CD14-positive monocyte (primary cell): ENCODE measurements at regions not wholly inside any gene's neighbourhood (a gene's known extent, or its start where the extent isn't known, plus 50 kb on each side); places are given as distances from the start of the nearest gene placed in this dataset.

ENCODE experiments used
- DNase-seq, 3 donors: peaks; one replicate each; pipeline ENCODE4 v3.0.0-alpha.2; 2011 to 2022
- H2AFZ ChIP-seq: 2 replicates; pipeline ENCODE4 v1.6.0; 2012; ENCODE audit warnings: mild to moderate bottlenecking, low read depth, low read length, inconsistent platforms; ENCODE audit not compliant: insufficient read depth, poor library complexity, severe bottlenecking
- H3K27ac ChIP-seq, 2 donors: 1 replicate in 1 of 2; 2 replicates in 1 of 2; pipeline ENCODE4 v1.5.1; 2012 to 2013; ENCODE audit warnings: low read length in 2 of 2, control low read depth in 1 of 2, inconsistent platforms in 1 of 2, low read depth in 1 of 2, mild to moderate bottlenecking in 1 of 2
- H3K27me3 ChIP-seq, 2 donors: one replicate each; pipeline versions ENCODE4 v1.6.0 to v1.6.1; 2011 to 2013; ENCODE audit warnings: low read length in 2 of 2; ENCODE audit not compliant: control insufficient read depth in 2 of 2, insufficient read depth in 2 of 2
- H3K36me3 ChIP-seq, 2 donors: replicated peaks in 1 of 2; 1 replicate in 1 of 2; 2 replicates in 1 of 2; pipeline versions ENCODE4 v1.5.1 to v1.6.1; 2012 to 2013; ENCODE audit warnings: low read length in 2 of 2, control low read depth in 1 of 2, inconsistent platforms in 1 of 2, mild to moderate bottlenecking in 1 of 2; ENCODE audit not compliant: insufficient read depth in 2 of 2, control insufficient read depth in 1 of 2
- H3K4me1 ChIP-seq, 2 donors: 1 replicate in 1 of 2; 2 replicates in 1 of 2; pipeline versions ENCODE4 v1.5.1 to v1.6.1; 2012 to 2013; ENCODE audit warnings: low read length in 2 of 2, control low read depth in 1 of 2, inconsistent platforms in 1 of 2, mild to moderate bottlenecking in 1 of 2, moderate library complexity in 1 of 2; ENCODE audit not compliant: insufficient read depth in 2 of 2, control insufficient read depth in 1 of 2
- H3K4me2 ChIP-seq: replicated peaks from 2 replicates; pipeline ENCODE3; 2012; ENCODE audit warnings: low read length, moderate library complexity, mild to moderate bottlenecking; ENCODE audit not compliant: poor library complexity, severe bottlenecking; ENCODE audit errors: extremely low read depth
- H3K4me3 ChIP-seq, 3 experiments: fragments of 200-600 bp in 1 of 3; sonication (generic) in 1 of 3; replicated peaks in 1 of 3; 1 replicate in 2 of 3; 2 replicates in 1 of 3; pipeline ENCODE4 v1.5.1; 2011 to 2013; ENCODE audit warnings: low read length in 3 of 3, mild to moderate bottlenecking in 3 of 3, control low read depth in 2 of 3, low read depth in 2 of 3, inconsistent platforms in 1 of 3, moderate library complexity in 1 of 3
- H3K79me2 ChIP-seq: 2 replicates; pipeline ENCODE4 v1.6.0; 2012; ENCODE audit warnings: mild to moderate bottlenecking, control low read depth, inconsistent platforms, low read length, moderate library complexity; ENCODE audit not compliant: insufficient read depth
- H3K9ac ChIP-seq: 2 replicates; pipeline ENCODE4 v1.6.0; 2017; ENCODE audit warnings: low read length, mild to moderate bottlenecking; ENCODE audit not compliant: insufficient read depth, poor library complexity, severe bottlenecking
- H3K9me3 ChIP-seq, 2 donors: replicated peaks in 1 of 2; 1 replicate in 1 of 2; 2 replicates in 1 of 2; pipeline versions ENCODE4 v1.5.1 to v1.6.1; 2012 to 2013; ENCODE audit warnings: low read length in 2 of 2, control low read depth in 1 of 2; ENCODE audit not compliant: control insufficient read depth in 1 of 2, insufficient read depth in 1 of 2
- H4K20me1 ChIP-seq: 2 replicates; pipeline ENCODE4 v1.6.0; 2012; ENCODE audit warnings: mild to moderate bottlenecking, low read length, control low read depth, moderate library complexity; ENCODE audit not compliant: insufficient read depth
- H3K27ac Mint-ChIP-seq, 7 donors: one replicate each; pipeline ENCODE4 v1.8.0; 2020; ENCODE audit warnings: mild to moderate bottlenecking in 7 of 7, mixed read lengths in 7 of 7, moderate library complexity in 6 of 7, inconsistent platforms in 2 of 7
- H3K27me3 Mint-ChIP-seq, 3 donors: one replicate each; pipeline ENCODE4 v1.8.0; 2021 to 2022; ENCODE audit warnings: low read depth in 3 of 3, mild to moderate bottlenecking in 3 of 3, mixed read lengths in 3 of 3, moderate library complexity in 3 of 3, inconsistent platforms in 1 of 3
- H3K36me3 Mint-ChIP-seq, 2 donors: one replicate each; pipeline ENCODE4 v1.8.0; 2020; ENCODE audit warnings: mixed read lengths in 2 of 2, inconsistent platforms in 1 of 2, mild to moderate bottlenecking in 1 of 2
- H3K4me1 Mint-ChIP-seq: one replicate; pipeline ENCODE4 v1.8.0; 2020; ENCODE audit warnings: mild to moderate bottlenecking, mixed read lengths
- H3K4me3 Mint-ChIP-seq, 2 donors: one replicate each; pipeline ENCODE4 v1.8.0; 2020; ENCODE audit warnings: mild to moderate bottlenecking in 2 of 2, mixed read lengths in 2 of 2, moderate library complexity in 1 of 2
- H3K9me3 Mint-ChIP-seq, 7 donors: one replicate each; pipeline ENCODE4 v1.8.0; 2020 to 2022; ENCODE audit warnings: mixed read lengths in 7 of 7, mild to moderate bottlenecking in 6 of 7, moderate library complexity in 6 of 7, inconsistent platforms in 2 of 7
- WGBS: methylation state at CpG from one replicate; pipeline ENCODE4 v1.1.5; 2013; ENCODE audit warnings: missing lambda C conversion rate; ENCODE audit not compliant: insufficient coverage; 5-methylcytosine and 5-hydroxymethylcytosine counted together
- intact Hi-C, 2 donors: fragments of 100-400 bp; cut with micrococcal nuclease; formaldehyde crosslinking; loops; one replicate each; pipeline versions ENCODE4 v1.15.0 to v1.15.1; 2023
- TF ChIP-seq, protein P1 (sequence below): fragments of 200-600 bp; IDR thresholded peaks from one replicate; pipeline ENCODE4 v1.8.0; 2022; ENCODE audit warnings: antibody characterized with exemption, mild to moderate bottlenecking

DNA sequence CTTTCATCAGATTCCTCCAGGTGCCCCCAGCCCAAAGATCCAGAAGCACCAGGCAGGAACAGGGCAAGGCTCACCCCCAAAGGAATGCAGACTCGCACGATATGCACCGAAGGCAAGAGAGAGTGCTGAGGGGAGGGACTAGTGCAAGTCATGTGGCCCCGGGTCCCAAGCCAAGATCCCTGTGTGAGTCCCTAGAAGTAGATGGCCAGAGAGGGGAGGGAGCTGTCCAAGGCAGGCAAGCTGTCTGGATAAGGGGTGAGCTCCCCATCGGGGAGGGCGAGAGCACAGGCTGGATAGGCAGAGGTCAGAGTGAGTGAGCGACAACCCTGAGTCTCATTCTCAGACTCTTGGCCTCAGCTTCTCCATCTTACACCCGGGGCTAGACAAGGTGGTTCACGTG lies 171.5 kb upstream of the LINGO1 start:
- Histone ChIP-seq H3K27ac (no peak overlapping the region), H3K4me2 (no peak overlapping the region), H3K9ac (no peak overlapping the region), H3K9me3 (no peaks in the 10 kb centered on the region), H3K4me1 (no peaks in the 10 kb centered on the region), H3K27me3 (no peaks in the 10 kb centered on the region), H3K4me3 (no peak overlapping the region), H2AFZ (no peak overlapping the region), H3K79me2 (no peaks in the 10 kb centered on the region), H4K20me1 (no peaks in the 10 kb centered on the region), H3K36me3 (no peaks in the 10 kb centered on the region)
- intact Hi-C loops: no loop called here
- no peaks in the 10 kb centered on the region for H3K9me3 Mint-ChIP-seq
- peaks cover 2% of the 10 kb centered on the region for H3K4me1 Mint-ChIP-seq
- peaks cover 5 to 7% (median 5%) of the 10 kb centered on the region in 3 donors for H3K27me3 Mint-ChIP-seq
- H3K27ac Mint-ChIP-seq: no peak overlapping the region
- no peaks in the 10 kb centered on the region for H3K36me3 Mint-ChIP-seq
- no peak for DNase-seq
- 50% methylated on average over 1 of the region's 9 CpGs for WGBS
- TF ChIP-seq, protein P1, sequence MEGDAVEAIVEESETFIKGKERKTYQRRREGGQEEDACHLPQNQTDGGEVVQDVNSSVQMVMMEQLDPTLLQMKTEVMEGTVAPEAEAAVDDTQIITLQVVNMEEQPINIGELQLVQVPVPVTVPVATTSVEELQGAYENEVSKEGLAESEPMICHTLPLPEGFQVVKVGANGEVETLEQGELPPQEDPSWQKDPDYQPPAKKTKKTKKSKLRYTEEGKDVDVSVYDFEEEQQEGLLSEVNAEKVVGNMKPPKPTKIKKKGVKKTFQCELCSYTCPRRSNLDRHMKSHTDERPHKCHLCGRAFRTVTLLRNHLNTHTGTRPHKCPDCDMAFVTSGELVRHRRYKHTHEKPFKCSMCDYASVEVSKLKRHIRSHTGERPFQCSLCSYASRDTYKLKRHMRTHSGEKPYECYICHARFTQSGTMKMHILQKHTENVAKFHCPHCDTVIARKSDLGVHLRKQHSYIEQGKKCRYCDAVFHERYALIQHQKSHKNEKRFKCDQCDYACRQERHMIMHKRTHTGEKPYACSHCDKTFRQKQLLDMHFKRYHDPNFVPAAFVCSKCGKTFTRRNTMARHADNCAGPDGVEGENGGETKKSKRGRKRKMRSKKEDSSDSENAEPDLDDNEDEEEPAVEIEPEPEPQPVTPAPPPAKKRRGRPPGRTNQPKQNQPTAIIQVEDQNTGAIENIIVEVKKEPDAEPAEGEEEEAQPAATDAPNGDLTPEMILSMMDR: no peak
- no peak overlapping the region for H3K4me3 Mint-ChIP-seq

DNA sequence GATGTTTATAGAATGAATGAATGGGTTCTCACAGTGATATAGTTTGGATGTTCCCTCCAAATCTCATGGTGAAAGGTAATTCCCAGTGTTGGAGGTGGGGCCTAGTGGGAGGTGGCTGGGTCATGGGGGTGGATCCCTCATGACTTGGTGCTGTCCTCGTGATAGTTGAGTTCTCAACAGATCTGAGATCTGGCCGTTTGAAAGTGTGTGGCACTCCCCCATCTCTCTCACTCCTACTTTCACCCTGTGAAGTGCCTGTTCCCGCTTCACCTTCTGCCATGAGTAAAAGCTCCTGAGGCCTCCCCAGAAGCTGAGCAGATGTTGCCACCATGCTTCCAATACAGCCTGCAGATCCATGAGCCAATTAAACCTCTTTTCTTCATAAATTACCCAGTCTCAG lies 170.8 kb upstream of the LINGO1 start:
- no peak overlapping the region for H3K27ac Mint-ChIP-seq
- H3K4me3 Mint-ChIP-seq: no peak overlapping the region
- TF ChIP-seq, protein P1: no peak

More for the DNA sequence above, 170.8 kb upstream of the LINGO1 start:
- Histone ChIP-seq H3K27me3 (no peaks in the 10 kb centered on the region), H4K20me1 (no peaks in the 10 kb centered on the region), H3K27ac (no peak overlapping the region), H3K36me3 (no peaks in the 10 kb centered on the region), H3K4me3 (no peak overlapping the region), H3K4me2 (no peak overlapping the region), H3K9ac (no peak overlapping the region), H2AFZ (no peak overlapping the region), H3K79me2 (no peaks in the 10 kb centered on the region), H3K9me3 (no peaks in the 10 kb centered on the region), H3K4me1 (no peaks in the 10 kb centered on the region)
- intact Hi-C loops: no loop called here
- Mint-ChIP-seq H3K27me3 (peaks cover 5 to 7% (median 5%) of the 10 kb centered on the region in 3 donors), H3K36me3 (no peaks in the 10 kb centered on the region), H3K4me1 (peaks cover 2% of the 10 kb centered on the region), H3K9me3 (no peaks in the 10 kb centered on the region)
- 80% methylated on average over 2 of the region's 3 CpGs for WGBS
- no peak for DNase-seq
